CD4-positive, alpha-beta T cell (primary cell): ENCODE measurements at regions not wholly inside any gene's neighbourhood (a gene's known extent, or its start where the extent isn't known, plus 50 kb on each side); places are given as distances from the start of the nearest gene placed in this dataset.

Experiments
- ATAC-seq: fragments of 200-7000 bp; cut with Tn5 transposase; one replicate; pipeline ENCODE4 v1.10.0; 2022; ENCODE audit warnings: mild to moderate bottlenecking; ENCODE audit not compliant: poor library complexity
- CTCF ChIA-PET: fragments of 350-600 bp; sonication (Branson Sonifier 250); formaldehyde crosslinking; loops from one replicate; lab custom pipeline; 2021; ENCODE audit warnings: antibody characterized with exemption, inconsistent platforms; lab: Charles Lee
- POLR2A ChIA-PET: fragments of 350-600 bp; sonication (Branson Sonifier 250); formaldehyde crosslinking; loops from one replicate; lab custom pipeline; 2021; ENCODE audit warnings: antibody characterized with exemption, inconsistent platforms; lab: Charles Lee
- DNase-seq, 14 experiments: peaks; one replicate each; pipeline ENCODE4 v3.0.0-alpha.2; 2013 to 2020; ENCODE audit warnings: mixed read lengths in 2 of 14
- H3K27ac ChIP-seq, 2 donors: one replicate each; pipeline versions ENCODE4 v1.5.1 to v1.7.0; 2013; ENCODE audit warnings: low read length in 2 of 2, low read depth in 1 of 2, mild to moderate bottlenecking in 1 of 2
- H3K27me3 ChIP-seq, 2 experiments: 1 replicate in 1 of 2; 2 replicates in 1 of 2; pipeline versions ENCODE4 v1.6.1 to v1.7.0; 2013; ENCODE audit warnings: low read length in 2 of 2, control low read depth in 1 of 2, mild to moderate bottlenecking in 1 of 2, moderate library complexity in 1 of 2; ENCODE audit not compliant: insufficient read depth in 2 of 2, control insufficient read depth in 1 of 2
- H3K36me3 ChIP-seq: one replicate; pipeline ENCODE4 v1.6.1; 2013; ENCODE audit warnings: low read length, control low read depth; ENCODE audit not compliant: insufficient read depth
- H3K4me1 ChIP-seq: one replicate; pipeline ENCODE4 v1.6.1; 2013; ENCODE audit warnings: low read length, control low read depth; ENCODE audit not compliant: insufficient read depth
- H3K4me3 ChIP-seq: one replicate; pipeline ENCODE4 v1.5.1; 2013; ENCODE audit warnings: mild to moderate bottlenecking, low read length, moderate library complexity
- H3K9me3 ChIP-seq, 2 experiments: 1 replicate in 1 of 2; 2 replicates in 1 of 2; pipeline versions ENCODE4 v1.6.1 to v1.7.0; 2013; ENCODE audit warnings: low read length in 2 of 2, mild to moderate bottlenecking in 2 of 2, control low read depth in 1 of 2, moderate library complexity in 1 of 2; ENCODE audit not compliant: control insufficient read depth in 1 of 2, insufficient read depth in 1 of 2
- H3K27ac Mint-ChIP-seq: one replicate; pipeline ENCODE4 v1.8.0; 2020; ENCODE audit warnings: mixed read lengths
- H3K27me3 Mint-ChIP-seq: one replicate; pipeline ENCODE4 v1.8.0; 2021; ENCODE audit warnings: mixed read lengths
- H3K36me3 Mint-ChIP-seq: one replicate; pipeline ENCODE4 v1.8.0; 2021; ENCODE audit warnings: low read depth, mixed read lengths
- H3K4me1 Mint-ChIP-seq: one replicate; pipeline ENCODE4 v1.8.0; 2021; ENCODE audit warnings: low read depth, mixed read lengths
- H3K4me3 Mint-ChIP-seq: one replicate; pipeline ENCODE4 v1.8.0; 2020; ENCODE audit warnings: mild to moderate bottlenecking, mixed read lengths
- H3K9me3 Mint-ChIP-seq: one replicate; pipeline ENCODE4 v1.8.0; 2020; ENCODE audit warnings: mixed read lengths
- intact Hi-C, 2 experiments: fragments of 100-400 bp; cut with DNase I in 1 of 2; cut with micrococcal nuclease in 1 of 2; formaldehyde crosslinking; loops; one replicate each; pipeline versions ENCODE4 v1.15.1 to v1.9.0; 2023 to 2025; cut with DNase I, micrococcal nuclease
- TF ChIP-seq, protein P1 (sequence below): fragments of 200-600 bp; IDR thresholded peaks from one replicate; pipeline ENCODE4 v1.8.0; 2022; ENCODE audit warnings: antibody characterized with exemption, mild to moderate bottlenecking

DNA sequence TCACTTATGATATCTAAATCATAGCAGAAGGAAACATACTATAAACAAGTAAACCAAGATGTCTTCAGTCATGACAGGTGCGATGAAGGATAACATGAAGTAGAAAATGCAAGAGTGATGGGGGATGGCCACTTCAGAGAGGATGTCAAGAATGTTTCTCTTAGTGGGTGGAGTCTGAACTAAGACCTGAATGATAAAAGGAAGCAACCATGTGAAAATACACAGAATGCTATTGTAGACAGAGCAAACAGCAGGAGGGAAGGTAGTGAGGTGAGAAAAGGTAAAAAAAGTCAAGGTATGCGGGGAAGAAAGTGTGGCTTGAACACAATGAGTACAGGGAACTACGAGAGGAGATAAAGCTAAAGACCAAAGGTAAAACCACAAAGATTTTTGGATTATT is 341.6 kb downstream of the FBXO15 start:
- intact Hi-C loops = no loop called here
- Mint-ChIP-seq H3K4me1 (no peaks in the 10 kb centered on the region), H3K27ac (no peak overlapping the region), H3K9me3 (no peaks in the 10 kb centered on the region), H3K4me3 (no peak overlapping the region), H3K36me3 (no peaks in the 10 kb centered on the region), H3K27me3 (no peaks in the 10 kb centered on the region)
- TF ChIP-seq, protein P1, sequence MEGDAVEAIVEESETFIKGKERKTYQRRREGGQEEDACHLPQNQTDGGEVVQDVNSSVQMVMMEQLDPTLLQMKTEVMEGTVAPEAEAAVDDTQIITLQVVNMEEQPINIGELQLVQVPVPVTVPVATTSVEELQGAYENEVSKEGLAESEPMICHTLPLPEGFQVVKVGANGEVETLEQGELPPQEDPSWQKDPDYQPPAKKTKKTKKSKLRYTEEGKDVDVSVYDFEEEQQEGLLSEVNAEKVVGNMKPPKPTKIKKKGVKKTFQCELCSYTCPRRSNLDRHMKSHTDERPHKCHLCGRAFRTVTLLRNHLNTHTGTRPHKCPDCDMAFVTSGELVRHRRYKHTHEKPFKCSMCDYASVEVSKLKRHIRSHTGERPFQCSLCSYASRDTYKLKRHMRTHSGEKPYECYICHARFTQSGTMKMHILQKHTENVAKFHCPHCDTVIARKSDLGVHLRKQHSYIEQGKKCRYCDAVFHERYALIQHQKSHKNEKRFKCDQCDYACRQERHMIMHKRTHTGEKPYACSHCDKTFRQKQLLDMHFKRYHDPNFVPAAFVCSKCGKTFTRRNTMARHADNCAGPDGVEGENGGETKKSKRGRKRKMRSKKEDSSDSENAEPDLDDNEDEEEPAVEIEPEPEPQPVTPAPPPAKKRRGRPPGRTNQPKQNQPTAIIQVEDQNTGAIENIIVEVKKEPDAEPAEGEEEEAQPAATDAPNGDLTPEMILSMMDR = no peak
- ATAC-seq (no peak), DNase-seq (no peak)
- CTCF ChIA-PET = no interaction called here
- Histone ChIP-seq H3K4me3 (no peak overlapping the region), H3K27ac (no peak overlapping the region), H3K27me3 (no peaks in the 10 kb centered on the region), H3K9me3 (no peaks in the 10 kb centered on the region), H3K4me1 (no peaks in the 10 kb centered on the region), H3K36me3 (no peaks in the 10 kb centered on the region)
- POLR2A ChIA-PET = no interaction called here

GRCh38 chr18:73797419-73797818 is 350.2 kb downstream of the FBXO15 start:
- no peak for DNase-seq
- TF ChIP-seq, protein P1 = no peak
- Mint-ChIP-seq H3K27ac (no peak overlapping the region), H3K9me3 (peaks cover 2% of the 10 kb centered on the region), H3K4me1 (no peaks in the 10 kb centered on the region), H3K27me3 (peaks cover 6% of the 10 kb centered on the region), H3K36me3 (no peaks in the 10 kb centered on the region), H3K4me3 (no peak overlapping the region)
- intact Hi-C loops = no loop called here
- H3K36me3 ChIP-seq = no peaks in the 10 kb centered on the region
- H3K9me3 ChIP-seq = peaks cover 0 to 4% of the 10 kb centered on the region in 2 experiments
- ChIA-PET POLR2A (no interaction called here), CTCF (no interaction called here)
- H3K27me3 ChIP-seq = no peaks in the 10 kb centered on the region
- no peak overlapping the region for H3K27ac ChIP-seq
- H3K4me1 ChIP-seq = no peaks in the 10 kb centered on the region
- no peak for ATAC-seq
- H3K4me3 ChIP-seq = no peak overlapping the region

DNA sequence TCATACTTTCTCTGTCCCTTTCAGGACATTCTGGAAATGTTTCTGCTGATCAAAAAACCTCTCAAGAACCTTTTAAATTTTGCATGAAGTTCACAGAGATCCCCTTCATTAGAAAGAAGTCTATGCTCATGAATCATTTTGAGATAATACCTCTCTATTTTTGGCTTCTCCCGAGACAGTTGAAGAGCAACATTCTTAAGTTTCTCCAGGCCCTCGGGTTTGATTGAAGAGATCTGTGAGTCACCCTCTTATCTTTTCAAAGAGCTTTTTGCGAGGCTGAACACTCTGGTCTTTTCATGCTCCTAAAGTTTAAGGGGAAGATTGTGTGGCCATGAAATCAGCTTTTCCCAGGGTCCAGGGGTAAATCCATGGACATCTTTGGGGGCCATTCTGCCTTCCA is 354.2 kb downstream of the FBXO15 start:
- Histone ChIP-seq H3K27ac (no peak overlapping the region), H3K36me3 (no peaks in the 10 kb centered on the region), H3K4me1 (no peaks in the 10 kb centered on the region), H3K9me3 (no peaks in the 10 kb centered on the region), H3K27me3 (no peaks in the 10 kb centered on the region), H3K4me3 (no peak overlapping the region)
- no peak for DNase-seq
- H3K9me3 Mint-ChIP-seq = peaks cover 2% of the 10 kb centered on the region
- H3K4me3 Mint-ChIP-seq = no peak overlapping the region
- no peaks in the 10 kb centered on the region for H3K4me1 Mint-ChIP-seq
- TF ChIP-seq, protein P1 = no peak
- intact Hi-C loops = no loop called here
- peaks cover 6% of the 10 kb centered on the region for H3K27me3 Mint-ChIP-seq
- no peaks in the 10 kb centered on the region for H3K36me3 Mint-ChIP-seq
- H3K27ac Mint-ChIP-seq = no peak overlapping the region
- ATAC-seq = no peak
- POLR2A ChIA-PET = no interaction called here
- CTCF ChIA-PET = no interaction called here
